Activated T-helper 17 cell treated with anti-CD3 and anti-CD28 coated beads, Interleukin-2, amount 50 U/mL, for 72 hours (primary cell): ENCODE measurements at regions not wholly inside any gene's neighbourhood (a gene's known extent, or its start where the extent isn't known, plus 50 kb on each side); places are given as distances from the start of the nearest gene placed in this dataset.

Source experiments
- ATAC-seq: fragments of 150-1000 bp; cut with Tn5 transposase; replicated peaks from 2 replicates; pipeline ENCODE4 v1.10.0; 2021; ENCODE audit warnings: mild to moderate bottlenecking, moderate library complexity
- H3K27ac Mint-ChIP-seq: one replicate; pipeline ENCODE4 v1.8.0; 2022; ENCODE audit warnings: mixed read lengths
- H3K27me3 Mint-ChIP-seq: one replicate; pipeline ENCODE4 v1.8.0; 2022; ENCODE audit warnings: mixed read lengths
- H3K36me3 Mint-ChIP-seq: one replicate; pipeline ENCODE4 v1.8.0; 2022; ENCODE audit warnings: low read depth, mild to moderate bottlenecking, mixed read lengths
- H3K4me1 Mint-ChIP-seq: one replicate; pipeline ENCODE4 v1.8.0; 2022; ENCODE audit warnings: mixed read lengths
- H3K4me3 Mint-ChIP-seq: one replicate; pipeline ENCODE4 v1.8.0; 2022; ENCODE audit warnings: mild to moderate bottlenecking, mixed read lengths
- H3K9me3 Mint-ChIP-seq: one replicate; pipeline ENCODE4 v1.8.0; 2022; ENCODE audit warnings: mixed read lengths

DNA sequence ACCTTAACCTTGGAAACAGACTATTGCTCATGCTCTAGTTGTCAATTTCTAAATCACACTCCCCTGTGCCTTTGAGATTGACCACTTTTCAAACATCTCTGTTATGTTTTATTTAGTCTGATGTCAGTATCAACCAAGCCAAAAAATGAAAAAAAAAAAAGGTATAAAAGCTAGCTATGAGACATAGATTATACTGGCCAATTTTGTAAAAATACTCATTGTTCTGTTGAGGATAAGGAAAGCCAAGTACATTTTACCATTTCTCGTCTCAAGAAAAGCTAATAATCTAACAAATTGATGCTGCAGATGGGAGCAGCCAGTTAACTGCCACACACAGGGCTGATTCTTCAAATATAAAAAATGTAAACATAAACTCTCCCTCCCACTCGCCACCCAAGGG is 572.6 kb upstream of the KLF12 start:
- ATAC-seq, result no peak
- H3K27me3 Mint-ChIP-seq, result peaks cover 3% of the 10 kb centered on the region
- H3K9me3 Mint-ChIP-seq, result no peaks in the 10 kb centered on the region
- H3K4me3 Mint-ChIP-seq, result no peak overlapping the region
- H3K4me1 Mint-ChIP-seq, result no peaks in the 10 kb centered on the region
- H3K27ac Mint-ChIP-seq, result no peak overlapping the region
- no peaks in the 10 kb centered on the region for H3K36me3 Mint-ChIP-seq

- Mint-ChIP-seq H3K27me3 (peaks cover 3% of the 10 kb centered on the region), H3K9me3 (no peaks in the 10 kb centered on the region), H3K36me3 (no peaks in the 10 kb centered on the region), H3K27ac (no peak overlapping the region), H3K4me1 (no peaks in the 10 kb centered on the region), H3K4me3 (no peak overlapping the region)
- no peak for ATAC-seq
These were observed 571.2 kb upstream of the KLF12 start for GRCh38 chr13:74705438-74705837.

DNA sequence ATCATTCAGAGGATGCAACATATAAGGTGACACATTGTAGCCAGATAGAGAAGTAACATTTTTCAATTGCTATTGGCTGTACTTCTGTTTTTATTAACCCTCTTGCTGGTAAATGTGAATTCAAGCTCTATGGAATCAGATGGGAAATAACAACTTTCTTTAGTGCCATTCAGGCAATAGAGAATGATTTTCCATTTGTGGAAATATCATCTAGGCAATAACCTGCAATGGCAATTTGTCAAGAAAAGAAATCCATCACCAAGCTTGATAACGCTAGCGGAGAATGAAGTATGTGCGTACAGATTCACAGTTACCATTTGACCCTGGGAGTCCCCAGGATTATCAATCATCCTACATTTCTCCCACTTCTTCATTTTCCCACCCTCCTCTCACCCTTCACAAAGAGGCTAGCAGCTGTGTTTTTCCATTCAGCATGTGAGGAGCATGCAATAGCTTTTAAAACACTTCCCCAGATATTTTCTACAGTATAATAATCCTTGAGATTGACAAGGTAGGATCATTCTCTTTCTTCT is 569.7 kb upstream of the KLF12 start:
- Mint-ChIP-seq H3K4me3 (no peak overlapping the region), H3K9me3 (no peaks in the 10 kb centered on the region), H3K4me1 (no peaks in the 10 kb centered on the region), H3K27ac (no peak overlapping the region), H3K36me3 (no peaks in the 10 kb centered on the region), H3K27me3 (peaks cover 3% of the 10 kb centered on the region)
- ATAC-seq, result no peak

DNA sequence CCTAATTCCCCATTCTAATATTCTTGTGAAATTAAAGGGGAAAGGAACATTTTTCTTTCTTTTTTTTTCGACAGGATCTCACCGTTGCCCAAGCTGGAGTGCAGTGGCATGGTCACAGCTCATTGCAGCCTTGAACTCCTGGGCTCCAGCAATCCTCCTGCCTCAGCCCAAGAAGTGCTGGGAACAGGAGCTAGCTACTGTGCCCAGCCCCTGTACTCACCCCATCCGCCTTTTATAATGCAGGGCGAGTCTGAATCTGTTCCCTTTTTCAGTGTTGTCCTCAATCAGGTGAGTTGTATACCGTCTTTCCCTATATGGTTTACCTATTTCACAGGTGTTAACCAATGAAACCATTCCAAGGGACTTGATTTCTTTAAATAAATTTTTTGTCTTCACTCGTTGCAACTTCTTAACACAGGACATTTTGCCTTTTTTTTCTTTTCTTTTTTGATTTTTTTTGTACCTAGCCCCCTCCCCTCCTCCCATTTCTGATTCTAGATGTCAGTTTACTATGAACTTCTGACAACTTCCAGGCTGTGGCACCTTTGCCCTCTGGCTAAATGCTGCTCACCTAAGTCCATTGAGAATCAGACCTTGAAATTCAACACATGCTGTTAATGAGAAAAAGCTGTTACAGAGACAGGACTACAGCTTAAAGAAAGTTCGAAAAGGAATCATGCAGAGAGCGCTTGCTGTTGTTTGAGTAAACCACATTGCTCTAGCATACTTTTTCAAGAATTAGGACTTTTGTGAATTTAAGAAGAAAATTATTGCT is 562.1 kb upstream of the KLF12 start:
- H3K27me3 Mint-ChIP-seq, result peaks cover 3% of the 10 kb centered on the region

GRCh38 chr13:74695021-74695800 is 561.0 kb upstream of the KLF12 start:
- Mint-ChIP-seq H3K9me3 (no peaks in the 10 kb centered on the region), H3K36me3 (no peaks in the 10 kb centered on the region), H3K27ac (no peak overlapping the region), H3K4me1 (no peaks in the 10 kb centered on the region), H3K4me3 (no peak overlapping the region), H3K27me3 (peaks cover 3% of the 10 kb centered on the region)
- ATAC-seq, result no peak

More for the DNA sequence above, 562.1 kb upstream of the KLF12 start:
- ATAC-seq, result no peak
- H3K36me3 Mint-ChIP-seq, result no peaks in the 10 kb centered on the region
- no peaks in the 10 kb centered on the region for H3K4me1 Mint-ChIP-seq
- no peaks in the 10 kb centered on the region for H3K9me3 Mint-ChIP-seq
- no peak overlapping the region for H3K4me3 Mint-ChIP-seq
- H3K27ac Mint-ChIP-seq, result no peak overlapping the region

DNA sequence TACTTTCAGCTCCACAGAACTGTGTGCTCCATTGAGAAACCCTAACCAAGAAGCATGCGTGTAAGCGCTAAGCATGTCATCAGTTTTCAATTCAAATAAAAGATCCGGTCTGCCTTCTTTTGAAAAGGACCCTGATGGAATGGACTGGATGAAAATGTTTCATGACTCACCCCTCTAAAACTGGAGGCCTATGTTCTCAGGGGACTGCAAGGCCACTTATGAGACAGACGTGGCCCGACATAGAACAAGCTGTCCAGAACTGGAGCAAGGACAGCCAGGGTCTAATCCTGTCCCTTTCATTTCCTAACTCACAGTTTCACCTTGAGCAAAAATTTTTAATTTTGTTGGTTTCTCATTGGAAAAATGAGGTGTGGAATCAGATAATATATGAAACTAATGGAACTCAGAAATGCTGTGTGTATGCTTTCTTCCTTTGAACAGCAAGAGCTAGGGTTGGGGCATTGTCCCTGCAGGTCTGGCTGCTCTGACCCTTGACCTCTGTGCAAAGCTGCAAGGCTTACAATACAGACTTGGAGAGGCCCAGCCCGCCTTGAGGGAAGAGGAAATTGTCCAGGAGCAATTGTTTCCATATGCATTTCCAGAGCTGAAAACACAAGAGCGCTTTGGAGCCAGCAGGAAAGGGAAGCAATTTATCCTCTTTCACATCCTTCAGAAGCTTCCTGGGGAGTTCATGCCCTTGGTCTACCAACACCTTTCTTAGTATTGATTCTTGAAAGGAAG is 553.4 kb upstream of the KLF12 start:
- ATAC-seq, result no peak
- H3K27me3 Mint-ChIP-seq, result peaks cover 3% of the 10 kb centered on the region
- H3K4me3 Mint-ChIP-seq, result no peak overlapping the region
- peaks cover 3% of the 10 kb centered on the region for H3K9me3 Mint-ChIP-seq
- H3K27ac Mint-ChIP-seq, result no peak overlapping the region
- H3K4me1 Mint-ChIP-seq, result no peaks in the 10 kb centered on the region
- no peaks in the 10 kb centered on the region for H3K36me3 Mint-ChIP-seq

DNA sequence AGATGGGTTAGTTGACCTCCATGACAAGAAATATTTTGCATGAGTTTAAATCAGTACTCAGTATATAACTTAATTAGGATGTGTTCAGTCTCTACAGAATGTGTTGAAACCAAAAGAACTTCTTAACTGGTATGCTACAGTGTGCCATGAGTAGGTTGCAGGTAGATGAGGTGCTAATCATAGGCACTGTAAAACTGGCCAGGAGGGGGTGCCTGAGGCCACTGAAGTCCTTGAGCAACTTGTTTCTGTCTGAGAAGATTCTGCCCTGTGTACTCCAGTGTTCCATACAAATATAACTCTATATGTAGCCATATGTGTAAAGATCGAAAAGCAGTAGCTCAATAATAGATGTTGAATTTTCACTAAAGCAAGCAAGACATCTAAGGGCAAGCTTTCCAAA is 549.2 kb upstream of the KLF12 start:
- Mint-ChIP-seq H3K4me3 (no peak overlapping the region), H3K36me3 (no peaks in the 10 kb centered on the region), H3K27ac (no peak overlapping the region), H3K27me3 (peaks cover 7% of the 10 kb centered on the region), H3K4me1 (no peaks in the 10 kb centered on the region), H3K9me3 (peaks cover 3% of the 10 kb centered on the region)
- no peak for ATAC-seq

DNA sequence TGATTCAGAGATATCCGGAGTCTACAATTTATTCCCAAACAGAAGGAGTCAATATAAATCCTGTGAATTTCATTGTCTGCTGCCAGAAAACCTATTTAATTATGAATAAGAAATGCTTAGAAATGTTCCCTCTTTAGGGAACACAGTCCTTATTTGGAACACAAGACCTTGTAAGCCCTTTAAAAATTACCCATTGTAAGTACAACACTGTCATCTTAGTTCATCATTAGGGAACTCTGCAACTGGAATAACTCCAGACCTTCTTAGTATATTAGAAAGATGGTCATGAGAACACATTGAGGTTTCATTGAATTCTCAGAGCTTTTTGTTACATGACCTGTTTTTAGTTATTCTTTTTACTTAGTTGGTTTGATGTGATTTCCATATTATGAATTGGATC is 548.5 kb upstream of the KLF12 start:
- no peak overlapping the region for H3K4me3 Mint-ChIP-seq
- no peak overlapping the region for H3K27ac Mint-ChIP-seq
- no peaks in the 10 kb centered on the region for H3K36me3 Mint-ChIP-seq
- no peak for ATAC-seq
- H3K27me3 Mint-ChIP-seq, result peaks cover 7% of the 10 kb centered on the region
- H3K9me3 Mint-ChIP-seq, result peaks cover 3% of the 10 kb centered on the region
- H3K4me1 Mint-ChIP-seq, result no peaks in the 10 kb centered on the region

DNA sequence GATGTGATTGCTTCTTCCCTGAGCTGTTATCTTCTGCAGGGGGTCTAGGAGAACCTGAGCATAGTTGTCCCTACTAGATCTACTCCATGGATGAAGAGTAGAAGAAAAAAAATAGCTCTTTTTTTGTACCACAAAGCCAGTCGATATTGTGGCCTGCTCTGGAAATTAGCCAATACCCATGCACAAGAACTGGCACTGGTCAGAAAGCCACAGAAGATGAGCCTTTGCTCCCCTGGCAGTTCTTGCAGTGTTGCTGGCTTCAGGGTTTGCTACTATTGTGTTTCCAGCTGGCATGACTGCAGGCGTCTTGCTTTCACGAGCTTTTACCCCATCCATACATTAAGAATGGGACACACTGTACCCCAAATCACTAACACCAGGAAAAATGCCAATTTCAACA is 547.7 kb upstream of the KLF12 start:
- Mint-ChIP-seq H3K27ac (no peak overlapping the region), H3K27me3 (peaks cover 7% of the 10 kb centered on the region), H3K4me1 (no peaks in the 10 kb centered on the region), H3K36me3 (no peaks in the 10 kb centered on the region), H3K9me3 (peaks cover 3% of the 10 kb centered on the region), H3K4me3 (no peak overlapping the region)
- ATAC-seq, result no peak

DNA sequence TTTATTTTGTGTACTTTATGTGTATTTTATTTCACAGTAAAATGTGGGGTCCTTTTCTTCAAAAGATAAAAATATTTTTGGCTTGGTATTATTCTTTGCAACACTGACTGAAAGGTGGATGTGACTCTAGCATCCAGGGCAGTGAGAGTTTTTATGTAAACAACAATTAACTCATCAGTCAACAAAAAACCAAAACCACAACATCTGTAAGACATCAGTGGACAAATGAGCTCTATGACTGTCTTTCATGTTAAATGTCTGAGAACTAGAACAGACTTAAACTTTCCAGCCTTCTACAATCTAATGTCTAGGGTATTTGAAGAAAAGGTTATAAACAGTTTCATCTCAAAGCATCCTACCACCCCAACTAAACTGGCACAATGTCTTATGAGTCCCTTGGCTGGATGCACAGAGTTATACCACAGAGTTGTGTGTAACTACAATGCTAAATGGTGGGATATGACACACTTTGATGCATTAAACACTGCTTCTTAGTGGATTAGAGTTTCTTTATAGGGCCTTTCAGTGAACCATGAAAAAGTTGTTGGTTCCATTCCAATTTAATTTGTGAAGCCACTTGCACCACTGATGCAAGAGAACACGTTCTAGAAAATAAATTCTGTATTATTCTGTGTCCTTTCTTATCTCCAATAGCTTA is 544.2 kb upstream of the KLF12 start:
- ATAC-seq, result no peak
- Mint-ChIP-seq H3K4me1 (no peaks in the 10 kb centered on the region), H3K36me3 (no peaks in the 10 kb centered on the region), H3K27me3 (peaks cover 11% of the 10 kb centered on the region), H3K27ac (no peak overlapping the region), H3K4me3 (no peak overlapping the region), H3K9me3 (no peaks in the 10 kb centered on the region)

- ATAC-seq, result no peak
- H3K27me3 Mint-ChIP-seq, result peaks cover 13% of the 10 kb centered on the region
- H3K4me1 Mint-ChIP-seq, result no peaks in the 10 kb centered on the region
- no peak overlapping the region for H3K27ac Mint-ChIP-seq
- no peak overlapping the region for H3K4me3 Mint-ChIP-seq
- H3K36me3 Mint-ChIP-seq, result no peaks in the 10 kb centered on the region
- H3K9me3 Mint-ChIP-seq, result no peaks in the 10 kb centered on the region
These were observed 541.8 kb upstream of the KLF12 start for GRCh38 chr13:74675972-74676371.

- no peaks in the 10 kb centered on the region for H3K36me3 Mint-ChIP-seq
- H3K27me3 Mint-ChIP-seq, result peaks cover 10% of the 10 kb centered on the region
- ATAC-seq, result no peak
- no peaks in the 10 kb centered on the region for H3K4me1 Mint-ChIP-seq
- H3K9me3 Mint-ChIP-seq, result no peaks in the 10 kb centered on the region
- H3K4me3 Mint-ChIP-seq, result no peak overlapping the region
- H3K27ac Mint-ChIP-seq, result no peak overlapping the region
These were observed 541.0 kb upstream of the KLF12 start for GRCh38 chr13:74675182-74675581.

DNA sequence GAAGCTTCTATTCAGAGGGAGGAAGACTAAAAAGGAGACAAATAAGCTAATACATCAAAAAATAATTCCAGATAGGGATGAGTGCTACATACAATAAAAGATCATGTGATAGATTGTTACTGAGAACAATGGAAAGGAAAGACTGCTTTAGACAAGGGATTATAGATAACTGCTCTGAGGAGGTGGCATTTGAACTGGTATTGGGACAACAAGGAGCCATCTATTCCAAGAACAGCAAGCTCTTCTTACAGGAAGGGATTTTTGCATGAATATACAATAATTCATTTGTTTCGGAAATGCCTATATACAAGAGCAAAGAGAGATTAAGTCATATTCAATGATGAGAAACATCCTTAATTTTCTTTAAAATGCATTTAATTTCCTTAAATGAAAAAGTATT is 540.5 kb upstream of the KLF12 start:
- H3K27ac Mint-ChIP-seq, result no peak overlapping the region
- no peaks in the 10 kb centered on the region for H3K36me3 Mint-ChIP-seq
- no peaks in the 10 kb centered on the region for H3K9me3 Mint-ChIP-seq
- H3K4me1 Mint-ChIP-seq, result no peaks in the 10 kb centered on the region
- H3K4me3 Mint-ChIP-seq, result no peak overlapping the region
- ATAC-seq, result no peak
- H3K27me3 Mint-ChIP-seq, result peaks cover 10% of the 10 kb centered on the region

DNA sequence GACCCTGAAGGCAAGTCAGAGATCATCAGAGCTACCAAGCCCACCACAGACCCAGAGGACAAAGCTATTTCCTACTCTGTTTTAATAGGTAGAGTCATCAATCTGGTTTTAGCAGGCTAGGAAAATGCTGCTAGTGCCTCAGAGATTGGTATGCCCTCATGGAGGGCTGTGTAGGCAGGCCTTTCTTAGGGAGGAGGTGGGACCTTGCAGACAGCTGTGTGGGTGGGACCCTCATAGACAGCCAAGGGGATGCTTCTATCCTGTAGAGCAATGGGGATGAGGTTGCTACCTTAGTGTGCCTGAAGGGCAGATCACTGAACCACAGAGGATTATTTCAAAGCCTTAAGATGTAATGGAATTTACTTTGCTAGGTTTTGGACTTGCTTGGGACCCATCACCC is 534.9 kb upstream of the KLF12 start:
- Mint-ChIP-seq H3K4me1 (no peaks in the 10 kb centered on the region), H3K9me3 (no peaks in the 10 kb centered on the region), H3K36me3 (no peaks in the 10 kb centered on the region), H3K4me3 (no peak overlapping the region), H3K27ac (no peak overlapping the region), H3K27me3 (peaks cover 11% of the 10 kb centered on the region)
- no peak for ATAC-seq
